Endodermal cell (in vitro differentiated cells): ENCODE measurements at regions not wholly inside any gene's neighbourhood (a gene's known extent, or its start where the extent isn't known, plus 50 kb on each side); places are given as distances from the start of the nearest gene placed in this dataset.

Experiments used
- DNase-seq: peaks from one replicate; pipeline ENCODE4 v3.0.0-alpha.2; 2017
- H3K27ac ChIP-seq: 2 replicates; pipeline ENCODE4 v1.5.1; 2013; ENCODE audit warnings: mild to moderate bottlenecking, low read depth, low read length, moderate library complexity
- H3K27me3 ChIP-seq: 2 replicates; pipeline ENCODE4 v1.6.1; 2013; ENCODE audit warnings: mild to moderate bottlenecking, low read length, moderate library complexity; ENCODE audit not compliant: insufficient read depth, control insufficient read depth, poor library complexity, severe bottlenecking
- H3K36me3 ChIP-seq: 2 replicates; pipeline ENCODE4 v1.7.0; 2013; ENCODE audit warnings: mild to moderate bottlenecking, low read length, moderate library complexity; ENCODE audit not compliant: control insufficient read depth, insufficient read depth
- H3K4me1 ChIP-seq: one replicate; pipeline ENCODE4 v1.7.0; 2013; ENCODE audit warnings: low read length; ENCODE audit not compliant: control insufficient read depth, insufficient read depth
- H3K4me3 ChIP-seq: 2 replicates; pipeline ENCODE4 v1.5.1; 2013; ENCODE audit warnings: mild to moderate bottlenecking, low read length, moderate library complexity
- H3K9ac ChIP-seq: 2 replicates; pipeline ENCODE4 v1.6.1; 2013; ENCODE audit warnings: mild to moderate bottlenecking, low read length, moderate library complexity; ENCODE audit not compliant: poor library complexity, severe bottlenecking; ENCODE audit errors: extremely low read depth
- H3K9me3 ChIP-seq: 2 replicates; pipeline ENCODE4 v1.6.1; 2013; ENCODE audit warnings: mild to moderate bottlenecking, low read length, moderate library complexity; ENCODE audit not compliant: control insufficient read depth
- H3K27ac Mint-ChIP-seq: 2 replicates; pipeline ENCODE4 v1.8.0; 2020; ENCODE audit warnings: mixed read lengths
- H3K27me3 Mint-ChIP-seq: 2 replicates; pipeline ENCODE4 v1.8.0; 2021; ENCODE audit warnings: mild to moderate bottlenecking, mixed read lengths; ENCODE audit not compliant: insufficient read depth
- H3K36me3 Mint-ChIP-seq: 2 replicates; pipeline ENCODE4 v1.8.0; 2020; ENCODE audit warnings: low read depth, mixed read lengths
- H3K4me1 Mint-ChIP-seq: 2 replicates; pipeline ENCODE4 v1.8.0; 2020; ENCODE audit warnings: mixed read lengths
- H3K4me3 Mint-ChIP-seq: 2 replicates; pipeline ENCODE4 v1.8.0; 2020; ENCODE audit warnings: mild to moderate bottlenecking, moderate library complexity, mixed read lengths
- H3K9me3 Mint-ChIP-seq: 2 replicates; pipeline ENCODE4 v1.8.0; 2020; ENCODE audit warnings: mild to moderate bottlenecking, mixed read lengths
- WGBS, 2 experiments: methylation state at CpG; one replicate each; pipeline versions ENCODE4 v1.1.5 to v1.1.7; 2013; ENCODE audit warnings: missing lambda C conversion rate in 2 of 2, mixed read lengths in 1 of 2; ENCODE audit not compliant: insufficient coverage in 1 of 2, insufficient read length in 1 of 2; 5-methylcytosine and 5-hydroxymethylcytosine counted together
- TF ChIP-seq, protein P1 (sequence below): fragments of 200-600 bp; sonication (generic); conservative IDR thresholded peaks from 2 replicates; pipeline ENCODE4 v1.5.0; 2021; ENCODE audit warnings: antibody characterized with exemption, mild to moderate bottlenecking

- H3K9ac ChIP-seq, result no peak overlapping the region
- peaks cover 6% of the 10 kb centered on the region for H3K9me3 ChIP-seq
- H3K27ac Mint-ChIP-seq, result no peak overlapping the region
- H3K36me3 Mint-ChIP-seq, result no peaks in the 10 kb centered on the region
- H3K27me3 Mint-ChIP-seq, result no peaks in the 10 kb centered on the region
- H3K27me3 ChIP-seq, result no peaks in the 10 kb centered on the region
- no peak overlapping the region for H3K27ac ChIP-seq
- no peak for DNase-seq
- TF ChIP-seq, protein P1, sequence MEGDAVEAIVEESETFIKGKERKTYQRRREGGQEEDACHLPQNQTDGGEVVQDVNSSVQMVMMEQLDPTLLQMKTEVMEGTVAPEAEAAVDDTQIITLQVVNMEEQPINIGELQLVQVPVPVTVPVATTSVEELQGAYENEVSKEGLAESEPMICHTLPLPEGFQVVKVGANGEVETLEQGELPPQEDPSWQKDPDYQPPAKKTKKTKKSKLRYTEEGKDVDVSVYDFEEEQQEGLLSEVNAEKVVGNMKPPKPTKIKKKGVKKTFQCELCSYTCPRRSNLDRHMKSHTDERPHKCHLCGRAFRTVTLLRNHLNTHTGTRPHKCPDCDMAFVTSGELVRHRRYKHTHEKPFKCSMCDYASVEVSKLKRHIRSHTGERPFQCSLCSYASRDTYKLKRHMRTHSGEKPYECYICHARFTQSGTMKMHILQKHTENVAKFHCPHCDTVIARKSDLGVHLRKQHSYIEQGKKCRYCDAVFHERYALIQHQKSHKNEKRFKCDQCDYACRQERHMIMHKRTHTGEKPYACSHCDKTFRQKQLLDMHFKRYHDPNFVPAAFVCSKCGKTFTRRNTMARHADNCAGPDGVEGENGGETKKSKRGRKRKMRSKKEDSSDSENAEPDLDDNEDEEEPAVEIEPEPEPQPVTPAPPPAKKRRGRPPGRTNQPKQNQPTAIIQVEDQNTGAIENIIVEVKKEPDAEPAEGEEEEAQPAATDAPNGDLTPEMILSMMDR, result no peak
- no peak overlapping the region for H3K4me3 ChIP-seq
- no peak overlapping the region for H3K4me3 Mint-ChIP-seq
- peaks cover 13% of the 10 kb centered on the region for H3K4me1 Mint-ChIP-seq
- peaks cover under 1% of the 10 kb centered on the region for H3K9me3 Mint-ChIP-seq
- H3K36me3 ChIP-seq, result no peaks in the 10 kb centered on the region
- peaks cover 2% of the 10 kb centered on the region for H3K4me1 ChIP-seq
Measured at GRCh38 chr13:69418319-69418718, 689.3 kb upstream of the ATXN8OS start.

DNA sequence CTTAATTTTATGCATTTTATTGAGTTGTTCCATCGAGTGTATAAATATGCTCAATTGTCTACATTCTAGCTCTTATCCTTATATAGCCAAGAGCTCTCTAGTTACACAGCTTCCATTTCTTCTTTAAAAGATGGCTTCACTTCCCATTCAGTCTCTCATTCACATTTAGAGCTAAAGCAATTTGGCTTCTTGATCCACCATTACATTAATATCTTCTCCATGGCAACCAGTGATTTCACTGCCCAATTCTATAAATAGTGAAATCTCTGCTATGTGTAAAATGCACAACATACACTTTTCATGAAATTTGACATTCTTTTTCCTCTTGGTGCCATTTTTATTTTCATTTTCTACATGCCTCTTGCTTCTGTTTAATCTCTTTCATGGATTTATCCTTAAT, 696.9 kb upstream of the ATXN8OS start:
- no peak for DNase-seq
- Histone ChIP-seq H3K9ac (no peak overlapping the region), H3K27ac (no peak overlapping the region), H3K4me1 (no peaks in the 10 kb centered on the region), H3K4me3 (no peak overlapping the region), H3K36me3 (no peaks in the 10 kb centered on the region), H3K27me3 (no peaks in the 10 kb centered on the region), H3K9me3 (peaks cover 4% of the 10 kb centered on the region)
- Mint-ChIP-seq H3K4me1 (no peaks in the 10 kb centered on the region), H3K27ac (no peak overlapping the region), H3K4me3 (no peak overlapping the region), H3K27me3 (no peaks in the 10 kb centered on the region), H3K36me3 (no peaks in the 10 kb centered on the region), H3K9me3 (no peaks in the 10 kb centered on the region)
- 100% methylated on average over 1 of the region's 1 CpG for WGBS, 2 experiments
- TF ChIP-seq, protein P1, result no peak

DNA sequence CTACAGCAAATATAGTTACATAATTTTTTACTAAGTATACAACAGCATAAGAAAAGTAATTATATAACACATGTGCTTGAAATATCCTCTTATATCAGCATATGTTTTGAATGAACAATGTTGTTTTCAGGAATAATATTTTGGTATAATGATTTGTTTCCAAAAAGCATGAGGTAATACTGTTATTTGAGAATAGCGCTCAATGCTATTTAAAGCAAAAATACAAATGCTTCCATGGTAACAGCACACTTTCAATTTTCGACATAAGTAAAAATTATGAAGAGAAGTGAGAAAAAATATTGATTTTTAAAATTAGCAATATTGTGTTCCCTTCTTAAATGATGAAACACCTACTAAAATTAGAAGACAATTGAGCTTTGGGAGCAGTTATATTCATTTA, 715.9 kb upstream of the ATXN8OS start:
- H3K27ac Mint-ChIP-seq, result no peak overlapping the region

More for the DNA sequence above, 715.9 kb upstream of the ATXN8OS start:
- TF ChIP-seq, protein P1, result no peak
- Histone ChIP-seq H3K27ac (no peak overlapping the region), H3K27me3 (no peaks in the 10 kb centered on the region), H3K4me3 (no peak overlapping the region), H3K9ac (no peak overlapping the region), H3K9me3 (no peaks in the 10 kb centered on the region), H3K4me1 (no peaks in the 10 kb centered on the region), H3K36me3 (no peaks in the 10 kb centered on the region)
- no peak for DNase-seq
- H3K9me3 Mint-ChIP-seq, result no peaks in the 10 kb centered on the region
- 100% methylated on average over 1 of the region's 2 CpGs; no CpG with 5 or more reads in 1 of the 2 experiments for WGBS, 2 experiments
- H3K36me3 Mint-ChIP-seq, result no peaks in the 10 kb centered on the region
- H3K27me3 Mint-ChIP-seq, result no peaks in the 10 kb centered on the region
- H3K4me1 Mint-ChIP-seq, result no peaks in the 10 kb centered on the region
- no peak overlapping the region for H3K4me3 Mint-ChIP-seq
